Vagina (tissue), 2 donors: ENCODE measurements at regions not wholly inside any gene's neighbourhood (a gene's known extent, or its start where the extent isn't known, plus 50 kb on each side); places are given as distances from the start of the nearest gene placed in this dataset.

Experiments
- DNase-seq, 2 donors: peaks; one replicate each; pipeline ENCODE4 v3.0.0-alpha.2; 2017; ENCODE audit errors: extremely low spot score in 2 of 2
- H3K27ac ChIP-seq: fragments of 200-600 bp; sonication (generic); one replicate; pipeline ENCODE4 v1.5.1; 2019
- H3K27me3 ChIP-seq: fragments of 200-600 bp; sonication (generic); one replicate; pipeline ENCODE4 v1.5.1; 2019
- H3K36me3 ChIP-seq, 2 donors: fragments of 200-600 bp; sonication (generic); one replicate each; pipeline ENCODE4 v1.5.1; 2017 to 2019
- H3K4me1 ChIP-seq: fragments of 200-600 bp; sonication (generic); one replicate; pipeline ENCODE4 v1.5.1; 2019
- H3K4me3 ChIP-seq, 2 donors: fragments of 200-600 bp; sonication (generic); 1 replicate in 1 of 2; 2 replicates in 1 of 2; pipeline ENCODE4 v1.5.1; 2016 to 2019
- H3K9me3 ChIP-seq: fragments of 200-600 bp; sonication (generic); one replicate; pipeline ENCODE4 v1.5.1; 2019
- CTCF ChIP-seq, 3 experiments: fragments of 450-650 bp in 2 of 3; fragments of 200-600 bp in 1 of 3; sonication (generic) in 1 of 3; IDR thresholded peaks; one replicate each; pipeline ENCODE4 v1.5.1; 2017 to 2019; ENCODE audit warnings: antibody characterized with exemption in 3 of 3, mild to moderate bottlenecking in 2 of 3, moderate library complexity in 2 of 3
- POLR2A ChIP-seq, 2 donors: fragments of 450-650 bp; IDR thresholded peaks; one replicate each; pipeline ENCODE4 v1.6.1; 2017; ENCODE audit warnings: antibody characterized with exemption in 2 of 2, mild to moderate bottlenecking in 2 of 2, moderate library complexity in 2 of 2
- POLR2AphosphoS5 ChIP-seq, 2 donors: sonication (generic); formaldehyde crosslinking; IDR thresholded peaks; one replicate each; pipeline ENCODE4 v1.9.0; 2017; ENCODE audit warnings: antibody characterized with exemption in 2 of 2, mild to moderate bottlenecking in 2 of 2, low read depth in 1 of 2; ENCODE audit not compliant: insufficient read depth in 1 of 2
- intact Hi-C: fragments of 100-400 bp; cut with DNase I; formaldehyde crosslinking; loops from one replicate; pipeline ENCODE4 v1.15.1; 2023

GRCh38 chr4:66059136-66059535 is 388.8 kb upstream of the EPHA5 start:
- TF ChIP-seq POLR2AphosphoS5 (IDR thresholded peaks at IDR 0.05; ENCODE audit: insufficient read depth in 1 of 2, low read depth in 1 of 2) (no peak), CTCF (IDR thresholded peaks at IDR 0.05) (no peak), POLR2A (IDR thresholded peaks at IDR 0.05) (no peak)
- Histone ChIP-seq H3K27me3 (no peaks in the 10 kb centered on the region), H3K4me1 (no peaks in the 10 kb centered on the region), H3K27ac (no peak overlapping the region), H3K9me3 (no peaks in the 10 kb centered on the region), H3K4me3 (no peak overlapping the region), H3K36me3 (no peaks in the 10 kb centered on the region)
- DNase-seq = no peak
- intact Hi-C loops = no loop called here

GRCh38 chr4:66055999-66056398 is 385.7 kb upstream of the EPHA5 start:
- no peaks in the 10 kb centered on the region for H3K36me3 ChIP-seq
- no peaks in the 10 kb centered on the region for H3K4me1 ChIP-seq
- H3K27ac ChIP-seq = no peak overlapping the region
- no peak for DNase-seq
- H3K9me3 ChIP-seq = no peaks in the 10 kb centered on the region
- H3K27me3 ChIP-seq = no peaks in the 10 kb centered on the region
- intact Hi-C loops = no loop called here
- H3K4me3 ChIP-seq = no peak overlapping the region
- TF ChIP-seq POLR2A (IDR thresholded peaks at IDR 0.05) = no peak
- TF ChIP-seq POLR2AphosphoS5 (IDR thresholded peaks at IDR 0.05; ENCODE audit: insufficient read depth in 1 of 2, low read depth in 1 of 2) = no peak
- TF ChIP-seq CTCF (IDR thresholded peaks at IDR 0.05) = no peak

GRCh38 chr4:66052426-66052825 is 382.1 kb upstream of the EPHA5 start:
- TF ChIP-seq CTCF (IDR thresholded peaks at IDR 0.05) (no peak), POLR2AphosphoS5 (IDR thresholded peaks at IDR 0.05; ENCODE audit: insufficient read depth in 1 of 2, low read depth in 1 of 2) (no peak), POLR2A (IDR thresholded peaks at IDR 0.05) (no peak)
- Histone ChIP-seq H3K4me1 (no peaks in the 10 kb centered on the region), H3K4me3 (no peak overlapping the region), H3K9me3 (no peaks in the 10 kb centered on the region), H3K27me3 (no peaks in the 10 kb centered on the region), H3K36me3 (no peaks in the 10 kb centered on the region), H3K27ac (no peak overlapping the region)
- intact Hi-C loops = no loop called here
- DNase-seq = no peak

- Histone ChIP-seq H3K9me3 (no peaks in the 10 kb centered on the region), H3K4me1 (no peaks in the 10 kb centered on the region), H3K27ac (no peak overlapping the region), H3K4me3 (no peak overlapping the region), H3K36me3 (no peaks in the 10 kb centered on the region), H3K27me3 (no peaks in the 10 kb centered on the region)
- intact Hi-C loops = no loop called here
- no peak for TF ChIP-seq POLR2AphosphoS5 (IDR thresholded peaks at IDR 0.05; ENCODE audit: insufficient read depth in 1 of 2, low read depth in 1 of 2)
- TF ChIP-seq POLR2A (IDR thresholded peaks at IDR 0.05) = no peak
- TF ChIP-seq CTCF (IDR thresholded peaks at IDR 0.05) = no peak
- no peak for DNase-seq
These were observed 378.6 kb upstream of the EPHA5 start for GRCh38 chr4:66048861-66049260.

GRCh38 chr4:66045913-66046312 is 375.6 kb upstream of the EPHA5 start:
- intact Hi-C loops = no loop called here
- Histone ChIP-seq H3K9me3 (no peaks in the 10 kb centered on the region), H3K4me1 (no peaks in the 10 kb centered on the region), H3K27me3 (no peaks in the 10 kb centered on the region), H3K36me3 (no peaks in the 10 kb centered on the region), H3K27ac (no peak overlapping the region), H3K4me3 (no peak overlapping the region)
- TF ChIP-seq CTCF (IDR thresholded peaks at IDR 0.05) (no peak), POLR2AphosphoS5 (IDR thresholded peaks at IDR 0.05; ENCODE audit: insufficient read depth in 1 of 2, low read depth in 1 of 2) (no peak), POLR2A (IDR thresholded peaks at IDR 0.05) (no peak)
- DNase-seq = no peak
